Epithelial cell of proximal tubule (primary cell): ENCODE measurements at regions not wholly inside any gene's neighbourhood (a gene's known extent, or its start where the extent isn't known, plus 50 kb on each side); places are given as distances from the start of the nearest gene placed in this dataset.
A peak's percentile ranks its signal among the peaks of the same experiment; 100 is the strongest.

Experiments used
- DNase-seq: peaks from one replicate; pipeline ENCODE4 v3.0.0-alpha.2; 2011; ENCODE audit warnings: low read depth
- H3K4me3 ChIP-seq: 2 replicates; pipeline ENCODE4 v1.5.1; 2011; ENCODE audit warnings: low read depth, mild to moderate bottlenecking, low read length
- TF ChIP-seq, protein P1 (sequence below): conservative IDR thresholded peaks from 2 replicates; pipeline ENCODE4 v1.5.1; 2012; ENCODE audit warnings: low read depth, mild to moderate bottlenecking, low read length

DNA sequence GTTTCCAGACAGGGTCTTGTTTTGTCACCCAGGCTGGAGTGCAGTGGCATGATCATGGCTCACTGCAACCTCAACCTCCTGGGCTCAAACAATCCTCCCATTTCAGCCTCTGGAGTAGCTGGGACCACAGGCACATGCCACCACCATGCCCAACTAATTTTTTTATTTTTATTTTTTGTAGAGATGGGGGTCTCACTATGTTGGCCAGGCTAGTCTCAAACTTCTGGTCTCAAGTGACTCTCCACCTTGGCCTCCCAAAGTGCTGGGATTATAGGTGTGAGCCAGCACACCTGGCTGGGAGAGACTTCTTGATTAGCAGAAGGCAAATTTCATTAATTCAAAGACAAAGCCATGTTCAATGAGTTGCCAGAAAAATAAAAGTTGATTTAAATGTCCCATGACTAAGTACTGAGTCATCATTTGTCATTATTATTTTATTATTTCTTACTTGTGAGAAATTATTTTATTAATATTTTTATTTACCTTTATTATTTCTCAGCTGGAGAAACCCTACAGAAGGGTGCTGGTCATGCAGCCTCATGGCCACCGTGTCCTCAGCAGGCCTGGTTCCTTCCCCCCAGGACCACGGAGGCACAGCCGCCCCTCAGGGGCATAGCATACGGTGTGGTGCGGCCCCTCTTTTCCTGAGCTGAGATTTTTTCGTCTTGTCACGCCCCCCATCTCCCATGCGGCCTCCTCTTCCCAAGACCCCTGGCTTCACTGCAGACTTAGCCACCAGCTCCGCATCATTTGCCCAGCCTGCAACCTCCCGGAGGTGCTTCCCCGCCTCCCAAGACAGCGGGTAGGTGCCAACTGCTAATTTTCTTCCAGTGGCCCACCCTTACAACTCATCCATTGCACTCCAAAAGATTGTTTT, 55.3 kb upstream of the SIM2 start:
- no peak overlapping the region for H3K4me3 ChIP-seq
- TF ChIP-seq, protein P1, sequence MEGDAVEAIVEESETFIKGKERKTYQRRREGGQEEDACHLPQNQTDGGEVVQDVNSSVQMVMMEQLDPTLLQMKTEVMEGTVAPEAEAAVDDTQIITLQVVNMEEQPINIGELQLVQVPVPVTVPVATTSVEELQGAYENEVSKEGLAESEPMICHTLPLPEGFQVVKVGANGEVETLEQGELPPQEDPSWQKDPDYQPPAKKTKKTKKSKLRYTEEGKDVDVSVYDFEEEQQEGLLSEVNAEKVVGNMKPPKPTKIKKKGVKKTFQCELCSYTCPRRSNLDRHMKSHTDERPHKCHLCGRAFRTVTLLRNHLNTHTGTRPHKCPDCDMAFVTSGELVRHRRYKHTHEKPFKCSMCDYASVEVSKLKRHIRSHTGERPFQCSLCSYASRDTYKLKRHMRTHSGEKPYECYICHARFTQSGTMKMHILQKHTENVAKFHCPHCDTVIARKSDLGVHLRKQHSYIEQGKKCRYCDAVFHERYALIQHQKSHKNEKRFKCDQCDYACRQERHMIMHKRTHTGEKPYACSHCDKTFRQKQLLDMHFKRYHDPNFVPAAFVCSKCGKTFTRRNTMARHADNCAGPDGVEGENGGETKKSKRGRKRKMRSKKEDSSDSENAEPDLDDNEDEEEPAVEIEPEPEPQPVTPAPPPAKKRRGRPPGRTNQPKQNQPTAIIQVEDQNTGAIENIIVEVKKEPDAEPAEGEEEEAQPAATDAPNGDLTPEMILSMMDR = no peak
- DNase-seq = no peak

DNA sequence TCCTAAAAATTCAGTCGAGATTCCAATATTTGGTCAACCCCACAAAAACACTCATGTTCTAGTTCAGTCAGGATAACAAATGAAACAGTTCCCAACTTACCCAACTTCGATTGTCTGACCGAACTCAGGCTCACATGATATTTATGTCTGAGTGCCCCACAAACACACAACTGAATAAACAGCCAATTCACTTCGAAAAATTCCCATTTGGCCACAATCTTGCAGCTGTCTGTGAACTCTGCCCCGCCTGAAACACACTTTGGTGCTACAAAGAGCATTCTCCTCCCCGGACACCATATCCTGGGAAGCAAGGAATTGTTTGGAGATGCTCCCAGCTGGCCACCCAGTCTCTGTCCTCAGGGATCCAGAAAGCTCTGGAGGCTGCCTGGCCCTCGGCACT, 52.9 kb upstream of the SIM2 start:
- no peak overlapping the region for H3K4me3 ChIP-seq
- TF ChIP-seq, protein P1 = no peak
- no peak for DNase-seq

DNA sequence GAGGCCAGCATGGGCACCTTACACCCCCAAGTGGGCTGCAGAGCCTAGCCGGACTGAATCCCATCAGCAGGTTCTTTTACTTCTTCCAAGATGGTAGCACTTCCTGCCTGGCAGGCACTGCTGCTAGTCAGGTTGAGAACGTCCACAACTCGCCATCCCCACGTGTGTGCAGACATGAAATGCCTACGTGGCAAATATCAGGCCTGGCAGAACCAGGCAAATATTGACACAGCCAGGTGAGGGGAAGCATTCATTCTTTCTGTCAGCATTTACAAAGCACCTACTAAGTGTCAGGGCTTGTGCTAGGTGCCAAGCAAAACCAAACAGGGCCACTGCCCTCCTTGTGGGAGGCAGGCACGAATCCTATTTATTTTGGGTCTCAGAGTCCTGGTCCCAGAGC, 52.3 kb upstream of the SIM2 start:
- DNase-seq = no peak
- TF ChIP-seq, protein P1 = no peak
- H3K4me3 ChIP-seq = no peak overlapping the region

DNA sequence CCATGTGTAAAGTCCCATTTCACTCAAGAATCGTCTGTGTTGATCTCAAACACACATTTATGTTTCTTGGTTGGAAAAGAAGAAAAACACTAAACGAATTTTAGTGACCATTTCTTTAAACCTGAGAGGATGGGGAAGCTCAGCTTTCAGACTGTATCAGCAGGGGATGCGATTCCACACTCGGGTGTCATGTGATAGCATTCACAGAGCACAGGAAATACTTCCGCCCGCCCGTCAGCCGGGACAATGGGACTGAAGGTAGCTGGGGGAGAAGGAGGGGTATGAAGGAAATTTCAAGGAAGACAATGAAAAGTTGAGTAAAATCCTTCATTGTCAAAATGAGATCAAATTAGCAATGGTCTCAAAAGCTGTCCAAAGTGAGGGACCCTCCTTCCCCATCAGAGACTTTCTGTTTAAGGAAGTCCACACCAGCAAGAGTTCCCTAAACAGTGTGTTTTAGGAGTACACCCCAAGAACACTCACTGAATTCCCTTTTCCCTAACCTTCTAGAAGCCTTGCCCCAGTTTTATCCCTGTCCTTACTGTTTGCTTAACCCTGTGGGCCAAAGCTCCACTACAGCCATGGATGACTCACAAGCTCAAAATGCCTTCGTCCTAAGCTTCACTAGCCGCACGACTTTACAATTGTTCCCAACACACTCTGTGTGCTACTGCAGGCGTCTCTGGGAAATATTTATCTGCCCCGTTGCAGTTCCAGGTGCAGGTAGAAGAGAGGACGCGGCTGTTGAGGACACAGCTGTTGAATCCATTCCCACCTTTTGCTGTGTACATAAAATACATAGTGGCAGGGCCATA, 51.4 kb upstream of the SIM2 start:
- TF ChIP-seq, protein P1 = no peak
- DNase-seq = peak; percentile 43
- no peak overlapping the region for H3K4me3 ChIP-seq
